DND-41 (cell line): ENCODE measurements at regions not wholly inside any gene's neighbourhood (a gene's known extent, or its start where the extent isn't known, plus 50 kb on each side); places are given as distances from the start of the nearest gene placed in this dataset.

Experiments
- CTCF ChIP-seq: IDR thresholded peaks from 2 replicates; pipeline ENCODE4 v1.5.1; 2012; ENCODE audit warnings: borderline replicate concordance, low read length, moderate library complexity, mild to moderate bottlenecking; ENCODE audit not compliant: poor library complexity, severe bottlenecking; ENCODE audit errors: extremely low read depth
- EZH2 ChIP-seq: IDR thresholded peaks from 3 replicates; pipeline ENCODE4 v1.6.1; 2012; ENCODE audit warnings: borderline replicate concordance, low read depth, mild to moderate bottlenecking, moderate library complexity, low read length, inconsistent platforms; ENCODE audit not compliant: severe bottlenecking

DNA sequence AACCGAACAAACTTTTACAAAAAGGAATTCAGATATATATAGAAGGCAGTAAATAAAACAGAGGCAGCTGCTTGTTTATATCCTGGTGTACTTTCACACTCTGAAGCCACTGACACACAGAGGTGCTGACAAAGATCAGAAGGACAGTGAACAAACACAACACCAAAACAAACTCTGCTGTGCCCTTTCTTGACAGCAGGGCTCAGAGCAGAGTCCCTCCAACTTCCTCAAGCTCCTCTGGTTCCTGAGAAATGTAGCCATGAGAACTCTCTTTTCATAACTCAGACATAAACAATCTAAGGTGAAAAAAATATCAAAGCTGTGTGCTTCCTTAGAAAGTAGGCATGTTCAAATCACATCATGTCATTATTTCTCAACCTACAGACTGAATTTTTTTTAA is 1052.8 kb upstream of the SPRY2 start:
- TF ChIP-seq CTCF (no peak), EZH2 (no peak)
